Stimulated activated naive CD8-positive, alpha-beta T cell treated with anti-CD3 and anti-CD28 coated beads, Interleukin-15, Interleukin-2, amounts not matched to agents 100 U/mL and 50 U/mL, for 24 hours (primary cell): ENCODE measurements at regions not wholly inside any gene's neighbourhood (a gene's known extent, or its start where the extent isn't known, plus 50 kb on each side); places are given as distances from the start of the nearest gene placed in this dataset.
"Not testable (repeated sequence)": the region's sequence is repeated elsewhere in the genome, so short reads cannot be mapped to it uniquely, and the experiment has no call there.

ENCODE experiments used
- ATAC-seq: fragments of 150-1000 bp; cut with Tn5 transposase; one replicate; pipeline ENCODE4 v1.10.0; 2021
- DNase-seq: peaks from one replicate; pipeline ENCODE4 v3.0.0; 2021

- ATAC-seq = no peak
- no peak for DNase-seq
Observed at GRCh38 chr4:1589098-1589497, 95.0 kb downstream of the FAM53A start.

GRCh38 chr4:1588306-1588705 is 95.8 kb downstream of the FAM53A start:
- DNase-seq (no peak), ATAC-seq (no peak)

DNA sequence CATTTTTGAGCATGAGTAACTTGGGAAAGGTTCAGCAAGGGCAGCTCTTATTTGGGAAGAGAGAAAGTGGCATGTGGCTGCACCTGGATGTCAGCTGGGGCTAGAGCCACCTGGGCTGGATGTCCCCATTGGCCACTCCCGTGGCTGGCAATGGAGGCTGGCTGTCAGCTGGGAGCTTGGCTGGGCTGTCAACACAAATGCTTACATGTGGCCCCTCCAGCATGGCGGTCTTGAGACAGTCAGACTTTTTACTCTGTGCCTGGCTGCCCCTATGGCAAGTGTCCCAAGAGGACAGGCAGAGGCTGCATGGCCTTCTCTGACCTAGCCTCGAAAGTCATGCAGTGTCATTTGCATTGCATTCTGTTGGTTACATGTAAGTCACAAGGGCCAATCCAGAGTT is 99.6 kb downstream of the FAM53A start:
- ATAC-seq (no peak), DNase-seq (no peak)

DNA sequence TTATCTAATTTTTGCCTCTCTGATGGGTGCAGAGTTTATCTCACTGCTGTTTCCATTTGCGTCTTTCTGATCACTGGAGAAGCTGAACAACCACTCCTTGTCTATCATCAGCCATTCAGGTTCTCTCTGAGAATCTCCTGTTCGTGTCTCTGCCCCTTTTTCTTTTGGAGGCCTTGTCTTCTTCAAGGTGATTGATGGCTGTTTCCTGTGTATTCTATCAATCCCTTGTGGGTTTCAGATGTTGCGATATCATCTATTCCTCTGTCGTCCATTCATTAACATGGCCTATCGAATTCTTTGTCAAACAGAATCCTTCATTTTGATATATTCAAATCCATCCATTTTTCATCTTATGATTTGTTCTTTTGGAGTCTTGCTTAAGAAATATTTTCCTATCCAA is 100.3 kb downstream of the FAM53A start:
- DNase-seq (no peak), ATAC-seq (no peak)

DNA sequence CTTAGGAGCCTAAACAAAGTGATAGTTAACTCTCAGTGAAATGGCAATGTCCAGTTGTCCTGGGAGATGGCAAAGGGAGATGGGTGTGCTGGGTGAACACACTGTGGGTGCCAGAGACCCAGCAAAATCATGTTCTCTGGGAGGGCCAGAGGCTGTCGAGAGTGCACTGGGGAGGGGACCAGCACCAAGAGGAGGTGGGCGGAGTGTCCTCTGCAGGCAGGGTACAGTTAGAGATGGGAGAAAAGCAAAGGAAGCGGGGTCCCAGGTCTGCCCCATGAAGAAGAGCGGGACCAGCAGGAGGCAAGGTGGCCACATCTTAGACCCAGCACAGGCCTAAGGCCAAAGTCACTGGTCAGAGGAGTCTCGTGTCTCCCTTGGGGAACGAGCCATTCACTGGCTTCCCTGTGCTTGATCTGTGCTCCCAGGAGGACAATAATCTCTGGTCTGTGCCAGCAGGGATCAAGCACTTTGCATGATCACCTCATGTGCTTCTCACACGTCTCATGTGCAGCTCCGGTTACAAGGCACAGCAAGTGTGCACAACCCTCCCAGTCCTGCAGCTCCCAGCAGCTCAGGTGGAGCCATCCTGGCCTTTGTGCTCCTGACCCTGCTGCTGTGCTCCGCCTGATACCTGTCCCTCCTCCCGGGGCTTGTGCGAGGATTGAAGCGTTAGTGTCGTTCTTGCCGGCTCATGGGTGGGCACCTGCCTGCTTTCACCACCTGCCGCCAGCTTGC is 100.9 kb downstream of the FAM53A start:
- no peak for DNase-seq
- no peak for ATAC-seq

GRCh38 chr4:1582227-1582626 is 101.9 kb downstream of the FAM53A start:
- DNase-seq = no peak

DNA sequence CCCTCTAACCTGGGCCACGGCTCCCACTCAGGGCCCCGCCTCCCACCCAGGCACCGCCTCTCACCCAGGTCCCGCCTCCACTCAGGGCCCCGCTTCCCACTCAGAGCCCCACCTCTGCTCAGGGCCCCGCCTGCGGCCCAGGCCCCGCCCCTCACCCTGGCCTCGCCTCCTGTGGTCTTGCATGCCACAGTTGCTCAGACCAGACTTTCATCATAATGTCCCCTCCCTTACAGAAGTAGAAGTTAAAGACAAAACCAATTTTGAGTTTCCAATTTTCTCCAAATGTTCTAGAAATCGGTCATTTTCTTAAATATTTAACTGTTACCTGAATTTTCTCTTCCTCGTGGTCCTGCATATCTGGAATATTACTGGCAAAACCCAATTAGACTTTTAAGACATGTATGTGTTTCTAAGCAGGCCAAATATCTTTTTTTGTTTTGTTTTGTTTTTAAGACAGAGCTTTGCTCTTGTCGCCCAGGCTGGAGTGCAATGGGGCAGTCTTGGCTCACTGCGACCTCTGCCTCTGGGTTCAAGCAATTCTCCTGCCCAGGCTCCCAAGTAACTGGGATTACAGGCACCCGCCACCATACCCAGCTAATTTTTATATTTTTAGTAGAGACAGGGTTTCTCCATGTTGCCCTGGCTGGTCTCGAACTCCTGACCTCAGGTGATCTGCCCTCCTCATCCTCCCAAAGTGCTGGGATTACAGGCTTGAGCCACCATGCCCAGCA is 102.8 kb downstream of the FAM53A start:
- peak; percentile 70 for ATAC-seq
- DNase-seq = peak; percentile 88

More at GRCh38 chr4:1582227-1582626, 101.9 kb downstream of the FAM53A start:
- no peak for ATAC-seq

GRCh38 chr4:1580692-1581012 is 103.5 kb downstream of the FAM53A start:
- not testable (repeated sequence) for DNase-seq

GRCh38 chr4:1579901-1580691 is 104.0 kb downstream of the FAM53A start:
- DNase-seq (peak; percentile 92), ATAC-seq (peak; percentile 75)

More at GRCh38 chr4:1580692-1581012, 103.5 kb downstream of the FAM53A start:
- not testable (repeated sequence) for ATAC-seq

- peak; percentile 79 for DNase-seq
- peak; percentile 69 for ATAC-seq
Observed at GRCh38 chr4:1579001-1579900, 104.9 kb downstream of the FAM53A start.

DNA sequence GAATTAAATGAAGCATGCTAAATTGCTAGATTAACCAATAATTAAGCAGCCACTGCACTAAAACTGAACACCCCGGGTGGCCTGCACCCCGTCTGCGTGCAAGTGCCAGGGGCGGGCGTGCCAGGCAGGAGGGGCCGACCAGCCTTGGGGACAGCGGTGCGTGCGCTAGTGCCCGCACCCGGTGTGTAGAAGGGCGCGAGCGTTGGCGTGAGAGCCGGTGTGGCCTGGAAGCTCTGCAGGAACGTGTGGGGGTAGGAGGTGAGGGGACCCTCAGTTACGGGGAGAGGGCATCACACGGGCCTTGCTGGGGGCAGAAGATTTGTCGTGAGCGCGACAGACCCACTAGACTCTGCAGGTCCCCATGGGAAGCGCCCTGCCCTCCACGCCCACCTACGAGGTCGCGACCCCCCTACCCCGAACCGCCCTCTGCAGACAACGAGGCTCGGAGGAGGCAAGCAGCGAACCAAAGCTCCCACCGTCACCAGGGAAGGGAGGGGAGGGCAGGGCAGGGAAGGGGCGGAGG is 105.8 kb downstream of the FAM53A start:
- ATAC-seq (no peak), DNase-seq (no peak)

GRCh38 chr4:1577822-1578217 is 106.3 kb downstream of the FAM53A start:
- ATAC-seq (no peak), DNase-seq (no peak)

GRCh38 chr4:1576961-1577821 is 106.9 kb downstream of the FAM53A start:
- ATAC-seq = no peak
- DNase-seq = no peak

DNA sequence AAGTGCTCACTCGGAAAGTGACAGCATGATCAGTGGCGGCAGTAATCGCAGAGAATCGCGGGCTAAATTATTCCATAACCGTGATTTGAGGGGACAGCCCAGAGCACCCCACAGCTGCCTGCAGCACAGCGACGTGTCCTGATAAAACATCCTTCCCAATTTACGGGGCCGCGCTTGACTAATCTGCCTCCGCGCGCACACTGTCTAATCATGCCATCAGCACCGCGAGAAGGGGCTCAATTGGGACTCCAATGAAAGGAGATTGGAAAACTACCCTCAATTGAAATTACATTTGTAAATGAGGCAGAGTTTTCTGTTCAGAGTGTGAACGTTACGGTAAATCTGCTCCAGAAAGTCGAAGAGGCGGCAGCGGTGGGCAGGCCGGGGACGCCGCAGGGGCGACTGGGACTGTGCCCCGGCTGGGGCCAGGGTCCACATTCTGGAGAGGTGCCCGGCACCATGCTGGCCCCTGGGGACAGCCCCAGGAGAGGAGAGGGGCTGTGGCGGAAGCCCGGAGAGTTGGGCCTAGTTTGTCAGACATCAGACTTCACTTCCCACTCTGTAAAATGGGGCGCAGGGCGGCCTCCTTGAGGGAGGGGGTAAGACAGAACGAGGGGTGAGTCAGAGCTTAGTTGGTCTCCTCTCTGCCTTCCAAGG is 107.7 kb downstream of the FAM53A start:
- DNase-seq = no peak
- no peak for ATAC-seq

- DNase-seq = no peak
- ATAC-seq = no peak
Observed at GRCh38 chr4:1575418-1576303, 108.5 kb downstream of the FAM53A start.

GRCh38 chr4:1574601-1575417 is 109.3 kb downstream of the FAM53A start:
- ATAC-seq (no peak), DNase-seq (no peak)

- no peak for ATAC-seq
Observed at GRCh38 chr4:1573830-1574459, 110.2 kb downstream of the FAM53A start.

More at GRCh38 chr4:1573830-1574459, 110.2 kb downstream of the FAM53A start:
- no peak for DNase-seq
